ENCODE measurements at regions not wholly inside any gene's neighbourhood (a gene's known extent, or its start where the extent isn't known, plus 50 kb on each side); places are given as distances from the start of the nearest gene placed in this dataset.

- TF ChIP-seq CTCF (optimal IDR thresholded peaks at IDR 0.05 in 1 of 3, IDR thresholded peaks at IDR 0.05 in 1 of 3, conservative IDR thresholded peaks at IDR 0.05 in 1 of 3; ENCODE audit: extremely low read depth in 1 of 3, insufficient read depth in 2 of 3, low read length in 3 of 3) (no peak), EZH2 (IDR thresholded peaks at IDR 0.05; ENCODE audit: low read length) (no peak)
Measured at GRCh38 chr12:98358144-98358543, 157.2 kb upstream of the TMPO start.

GRCh38 chr12:98359856-98360255 is 155.5 kb upstream of the TMPO start:
- H3K9ac ChIP-seq (ENCODE audit: control insufficient read depth, extremely low read depth, insufficient read depth, low read length) = no peak overlapping the region
- no peak overlapping the region for H3K4me3 ChIP-seq (ENCODE audit: control insufficient read depth in 2 of 3, extremely low read depth in 1 of 3, insufficient read depth in 2 of 3, low read depth in 1 of 3, low read length in 3 of 3)
- FAIRE-seq = no peak
- H3K27ac ChIP-seq (ENCODE audit: control insufficient read depth, insufficient read depth, low read length) = no peak overlapping the region
- H2AFZ ChIP-seq (ENCODE audit: control insufficient read depth, low read length) = no peak overlapping the region
- H3K9me3 ChIP-seq (ENCODE audit: control insufficient read depth, low read depth, low read length) = no peaks in the 10 kb centered on the region
- H3K36me3 ChIP-seq (ENCODE audit: control insufficient read depth in 2 of 2, extremely low read depth in 1 of 2, insufficient read depth in 2 of 2, low read length in 2 of 2) = no peaks in the 10 kb centered on the region
- no peak for DNase-seq (ENCODE audit: low read depth, low spot score)
- H3K79me2 ChIP-seq (ENCODE audit: control insufficient read depth, insufficient read depth, low read length) = no peaks in the 10 kb centered on the region
- no peak for TF ChIP-seq CTCF (optimal IDR thresholded peaks at IDR 0.05 in 1 of 3, IDR thresholded peaks at IDR 0.05 in 1 of 3, conservative IDR thresholded peaks at IDR 0.05 in 1 of 3; ENCODE audit: extremely low read depth in 1 of 3, insufficient read depth in 2 of 3, low read length in 3 of 3)
- TF ChIP-seq EZH2 (IDR thresholded peaks at IDR 0.05; ENCODE audit: low read length) = no peak
- no peaks in the 10 kb centered on the region for H4K20me1 ChIP-seq (ENCODE audit: control insufficient read depth, extremely low read depth, insufficient read depth, low read length)
- H3K4me2 ChIP-seq (ENCODE audit: control insufficient read depth, extremely low read depth, insufficient read depth, low read depth, low read length) = no peak overlapping the region
- no peaks in the 10 kb centered on the region for H3K9me1 ChIP-seq (ENCODE audit: control insufficient read depth, extremely low read depth, insufficient read depth, low read length)
- no peaks in the 10 kb centered on the region for H3K27me3 ChIP-seq (ENCODE audit: control insufficient read depth, extremely low read depth, insufficient read depth, low read length)
- H3K4me1 ChIP-seq (ENCODE audit: control insufficient read depth, extremely low read depth, insufficient read depth, low read length) = peaks cover 8% of the 10 kb centered on the region
- dilution Hi-C loops (cut with MboI; ENCODE audit: extremely low pct_ligation_motif_present, low sequenced_read_pairs) = no loop called here

More at GRCh38 chr12:98358144-98358543, 157.2 kb upstream of the TMPO start:
- FAIRE-seq = no peak
- dilution Hi-C loops (cut with MboI; ENCODE audit: extremely low pct_ligation_motif_present, low sequenced_read_pairs) = no loop called here
- no peak overlapping the region for H3K4me3 ChIP-seq (ENCODE audit: control insufficient read depth in 2 of 3, extremely low read depth in 1 of 3, insufficient read depth in 2 of 3, low read depth in 1 of 3, low read length in 3 of 3)
- no peaks in the 10 kb centered on the region for H3K27me3 ChIP-seq (ENCODE audit: control insufficient read depth, extremely low read depth, insufficient read depth, low read length)
- H3K27ac ChIP-seq (ENCODE audit: control insufficient read depth, insufficient read depth, low read length) = no peak overlapping the region
- H3K9ac ChIP-seq (ENCODE audit: control insufficient read depth, extremely low read depth, insufficient read depth, low read length) = no peak overlapping the region
- no peaks in the 10 kb centered on the region for H3K36me3 ChIP-seq (ENCODE audit: control insufficient read depth in 2 of 2, extremely low read depth in 1 of 2, insufficient read depth in 2 of 2, low read length in 2 of 2)
- H3K9me1 ChIP-seq (ENCODE audit: control insufficient read depth, extremely low read depth, insufficient read depth, low read length) = no peaks in the 10 kb centered on the region
- no peak for DNase-seq (ENCODE audit: low read depth, low spot score)
- H2AFZ ChIP-seq (ENCODE audit: control insufficient read depth, low read length) = no peak overlapping the region
- H3K9me3 ChIP-seq (ENCODE audit: control insufficient read depth, low read depth, low read length) = no peaks in the 10 kb centered on the region
- H4K20me1 ChIP-seq (ENCODE audit: control insufficient read depth, extremely low read depth, insufficient read depth, low read length) = no peaks in the 10 kb centered on the region
- H3K79me2 ChIP-seq (ENCODE audit: control insufficient read depth, insufficient read depth, low read length) = no peaks in the 10 kb centered on the region
- H3K4me2 ChIP-seq (ENCODE audit: control insufficient read depth, extremely low read depth, insufficient read depth, low read depth, low read length) = no peak overlapping the region
- peaks cover 25% of the 10 kb centered on the region for H3K4me1 ChIP-seq (ENCODE audit: control insufficient read depth, extremely low read depth, insufficient read depth, low read length)

All from keratinocyte (primary cell).